ENCODE measurements at regions not wholly inside any gene's neighbourhood (a gene's known extent, or its start where the extent isn't known, plus 50 kb on each side); places are given as distances from the start of the nearest gene placed in this dataset.

DNA sequence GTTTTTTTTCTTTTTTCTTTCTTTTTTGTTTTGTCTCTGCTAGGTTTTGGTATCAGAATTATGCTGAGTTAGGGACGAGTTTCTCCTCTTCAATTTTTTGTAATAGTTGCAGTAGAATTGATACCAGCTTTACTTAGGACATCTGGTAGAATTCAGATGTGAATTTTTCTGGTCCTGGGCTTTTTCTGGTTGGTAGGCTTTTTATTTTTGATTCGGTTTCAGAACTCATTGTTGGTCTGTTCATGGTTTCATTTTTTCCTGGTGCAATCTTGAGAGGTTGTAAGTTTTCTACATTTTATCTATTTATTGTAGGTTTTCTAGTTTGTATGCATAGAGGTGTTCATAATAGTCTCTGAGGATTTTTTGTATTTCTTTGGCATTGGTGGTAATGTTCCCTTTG lies 498.1 kb upstream of the CPEB2 start:
- no peak for DNase-seq

DNA sequence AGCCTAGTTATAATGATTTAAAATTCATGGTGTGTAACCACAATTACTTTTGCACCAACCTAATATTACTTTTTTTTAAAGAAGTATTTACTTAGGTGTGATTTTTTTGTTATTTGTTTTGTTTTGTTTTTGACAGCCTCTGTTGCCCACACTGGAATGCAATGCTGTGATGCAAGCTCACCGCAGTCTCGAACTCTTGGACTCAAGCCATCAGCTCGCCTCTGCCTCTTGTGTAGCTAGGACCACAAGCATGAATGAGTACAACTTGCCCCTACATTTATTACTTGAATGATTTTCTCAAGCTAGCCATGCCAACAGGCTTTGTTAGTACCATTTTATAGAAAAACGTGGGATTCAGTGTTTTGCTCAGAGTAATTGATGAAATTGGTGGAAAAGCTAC lies 488.8 kb upstream of the CPEB2 start:
- no peak for DNase-seq

DNA sequence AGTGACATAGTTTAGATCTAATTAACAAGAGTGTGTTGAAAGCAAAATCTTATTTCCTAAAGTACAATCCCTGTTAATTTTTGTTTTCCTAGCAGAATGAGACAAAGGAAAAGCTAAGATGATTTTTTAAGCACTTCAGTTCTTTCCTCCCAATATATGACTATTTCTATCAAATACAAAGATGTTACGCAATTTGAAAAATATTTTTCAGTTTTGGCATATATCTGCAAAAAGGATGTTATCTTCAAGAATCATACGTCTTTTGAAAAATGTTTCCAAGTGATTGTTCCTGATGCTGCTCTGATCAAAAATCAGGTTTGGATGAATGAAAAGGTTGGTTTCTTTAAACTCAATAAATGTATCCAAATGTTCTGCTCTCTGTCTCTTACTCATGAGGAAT lies 486.7 kb upstream of the CPEB2 start:
- DNase-seq, result no peak

DNA sequence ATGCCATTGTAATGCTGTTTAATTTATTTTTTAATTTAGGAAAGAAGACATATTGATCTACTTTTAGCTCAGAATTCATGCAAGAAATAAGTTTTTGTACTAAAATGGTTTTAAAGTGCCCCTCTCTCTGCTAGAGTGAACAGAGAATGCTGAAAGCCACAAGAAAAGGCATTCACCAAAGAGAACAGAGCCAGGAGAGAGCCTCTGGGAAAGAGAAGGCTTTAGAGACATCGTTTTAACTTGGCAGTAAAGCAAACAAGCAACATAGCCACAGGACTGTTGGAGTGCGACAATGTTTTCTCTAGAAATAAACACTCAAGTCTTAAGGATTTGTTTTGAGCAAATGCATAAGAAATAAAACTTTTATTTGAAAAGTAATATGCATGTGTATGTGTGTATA lies 484.1 kb upstream of the CPEB2 start:
- no peak for DNase-seq

DNA sequence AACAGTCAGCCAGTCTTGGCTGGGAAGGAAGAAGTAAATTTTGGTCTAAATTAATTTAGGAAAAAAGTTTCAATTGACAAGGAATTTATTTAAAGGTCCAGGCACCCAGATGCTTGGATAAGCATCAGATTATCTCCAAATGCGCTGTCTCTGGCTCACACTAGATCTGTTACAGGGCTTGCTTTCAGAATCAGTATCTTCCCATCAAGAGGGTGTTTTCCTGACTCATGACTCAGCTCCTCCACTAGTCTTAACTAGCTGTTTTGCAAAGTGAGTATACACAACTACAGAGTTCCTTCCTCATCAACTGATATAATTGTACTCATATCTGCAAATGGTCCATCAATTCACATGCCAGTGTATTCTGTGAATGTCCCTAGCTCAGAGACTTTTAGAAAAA lies 482.1 kb upstream of the CPEB2 start:
- no peak for DNase-seq

DNA sequence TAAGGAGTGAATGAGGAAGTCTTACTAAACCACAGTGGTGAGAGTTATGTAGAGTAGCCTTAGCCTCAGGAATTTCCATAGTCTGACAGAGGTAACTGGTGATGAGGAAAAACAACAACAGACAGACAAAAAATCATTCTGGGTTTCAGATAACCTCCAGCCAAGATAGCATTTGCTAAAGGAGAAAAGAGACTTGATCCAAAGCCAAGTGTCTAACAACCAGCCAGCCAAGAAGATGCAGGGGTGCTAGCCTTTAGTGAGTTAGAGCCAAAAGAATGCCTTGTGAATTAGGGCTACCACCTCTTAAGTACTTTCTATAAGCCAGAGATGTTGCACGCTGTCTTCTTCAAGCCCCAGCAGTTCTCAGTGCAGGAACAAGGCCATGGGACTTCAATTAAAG lies 478.0 kb upstream of the CPEB2 start:
- no peak for DNase-seq

DNA sequence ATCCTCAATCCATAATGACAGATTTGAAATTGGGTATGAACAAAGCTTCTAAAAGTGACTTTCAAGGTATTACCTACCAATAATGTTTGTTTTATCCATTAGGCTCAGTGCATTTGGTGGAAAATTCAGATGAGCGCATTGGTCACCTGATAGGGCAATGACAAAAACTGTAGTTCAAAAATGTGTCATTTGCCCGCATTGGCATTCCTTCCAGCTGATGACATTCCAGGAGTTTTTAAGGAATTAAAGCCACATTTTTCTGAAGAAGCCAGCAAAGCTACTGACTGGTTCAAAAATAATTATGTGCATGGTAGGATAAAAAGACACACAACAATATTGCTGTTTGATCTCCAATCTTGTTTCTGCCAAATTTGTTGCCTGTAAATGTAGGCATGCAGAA lies 473.4 kb upstream of the CPEB2 start:
- no peak for DNase-seq

DNA sequence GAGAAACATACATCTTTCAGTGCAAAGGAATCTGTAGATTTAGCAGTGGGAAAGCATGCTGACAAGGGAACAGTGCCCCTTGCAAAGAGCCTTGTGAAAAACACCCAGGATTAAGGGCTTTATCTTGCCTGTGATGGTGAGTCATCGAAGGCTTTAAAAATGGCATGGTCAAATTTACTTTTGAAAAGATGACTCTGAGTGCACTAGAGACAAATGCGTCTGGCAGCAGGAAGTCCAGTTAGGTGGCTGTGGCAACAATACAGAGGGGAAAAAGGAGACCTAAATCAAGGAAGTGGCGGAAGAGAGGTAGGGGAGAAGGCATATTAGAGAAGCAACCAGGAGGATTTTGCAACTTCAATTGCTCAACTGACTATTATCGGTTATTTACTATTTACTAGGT lies 472.6 kb upstream of the CPEB2 start:
- no peak for DNase-seq

DNA sequence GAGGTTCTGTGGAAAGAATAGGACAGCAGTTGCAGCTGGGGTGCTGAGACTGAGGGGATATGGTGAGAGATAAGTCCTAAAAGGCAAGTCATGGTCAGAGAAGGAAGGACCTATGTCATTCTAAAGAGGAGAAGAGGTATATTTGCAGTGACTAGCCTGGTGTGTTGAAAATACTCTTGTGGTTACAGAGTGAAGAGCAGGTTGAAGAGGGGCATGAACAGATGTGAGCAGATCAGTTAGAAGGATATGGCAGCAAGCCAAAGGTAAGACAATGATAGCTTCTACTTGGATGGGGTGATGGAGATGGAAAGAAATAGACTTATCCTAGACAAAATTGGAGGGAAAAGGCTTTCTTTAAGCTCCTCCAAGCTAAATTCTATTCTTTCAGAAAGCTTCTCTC lies 469.8 kb upstream of the CPEB2 start:
- DNase-seq, result no peak

DNA sequence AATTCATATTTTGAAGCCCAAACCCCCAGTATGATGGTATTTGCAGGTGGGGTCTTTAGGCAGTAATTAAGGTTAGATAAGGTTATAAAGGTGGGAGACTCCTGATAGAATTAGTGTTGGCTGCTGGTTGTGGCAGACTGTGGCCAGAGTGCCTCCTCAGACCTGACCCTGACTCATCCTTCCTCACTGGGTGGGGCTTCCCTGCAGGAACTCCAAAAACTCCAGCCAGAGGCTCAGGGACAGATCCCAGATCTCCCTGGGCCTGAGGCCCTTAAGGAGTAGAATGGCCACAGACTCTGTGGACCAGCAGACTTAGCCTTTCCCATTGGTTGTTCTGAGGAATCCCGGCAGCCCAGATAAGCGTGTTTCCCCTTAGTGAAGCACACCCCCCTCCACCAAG lies 463.0 kb upstream of the CPEB2 start:
- no peak for DNase-seq

DNA sequence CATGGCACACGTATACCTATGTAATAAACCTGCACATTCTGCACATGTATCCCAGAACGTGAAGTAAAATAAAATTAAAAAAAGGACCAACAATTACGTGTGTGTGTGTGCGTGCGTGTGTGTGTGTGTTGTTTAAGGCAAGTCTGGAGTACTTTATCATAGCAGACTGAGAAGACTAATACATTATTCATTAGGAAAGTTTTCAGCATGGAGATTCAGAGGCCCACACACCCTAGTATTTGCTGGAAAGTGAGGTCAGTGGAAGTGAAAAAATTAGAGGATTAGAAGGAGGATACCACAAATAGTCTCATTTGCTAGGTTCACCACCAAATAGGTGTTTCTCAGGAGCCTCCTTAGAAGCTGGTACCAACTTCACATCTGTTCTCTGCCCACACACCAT lies 457.1 kb upstream of the CPEB2 start:
- no peak for DNase-seq

DNA sequence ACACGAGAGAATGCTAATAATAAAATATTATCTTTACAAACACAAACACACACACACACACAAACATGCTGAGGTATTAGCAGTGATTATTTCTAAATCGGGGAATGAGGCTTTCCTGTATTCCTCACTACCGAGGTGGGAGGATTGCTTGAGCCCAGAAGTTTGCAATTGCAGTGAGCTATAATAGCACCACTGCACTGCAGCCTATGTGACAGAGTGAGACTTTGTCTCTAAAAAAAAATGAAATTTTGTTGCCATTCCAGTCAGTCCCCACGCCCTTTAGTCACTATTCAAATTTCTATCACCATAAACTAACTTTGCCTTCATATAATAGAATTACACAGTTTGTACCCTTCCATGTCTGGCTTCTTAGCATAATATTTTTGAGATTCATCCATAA lies 456.5 kb upstream of the CPEB2 start:
- DNase-seq, result no peak

DNA sequence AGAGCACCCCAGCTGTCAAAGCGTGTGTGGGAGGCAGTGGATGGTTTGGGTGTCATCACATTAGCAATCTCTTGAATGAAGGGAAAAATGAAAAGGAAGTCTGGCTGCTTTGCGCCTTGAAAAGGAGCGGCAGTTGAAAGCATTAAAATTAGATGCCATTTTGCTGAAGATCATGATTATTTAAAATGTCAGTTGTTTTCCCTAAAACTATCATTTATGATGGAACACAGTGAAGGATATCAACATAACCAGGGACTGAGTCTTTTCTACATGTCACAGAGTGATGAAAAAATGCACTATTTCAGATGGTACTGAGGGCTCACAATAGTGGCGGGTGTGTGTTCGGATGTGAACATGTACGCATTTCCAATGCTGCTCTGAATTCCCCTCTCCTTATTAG lies 450.2 kb upstream of the CPEB2 start:
- no peak for DNase-seq

DNA sequence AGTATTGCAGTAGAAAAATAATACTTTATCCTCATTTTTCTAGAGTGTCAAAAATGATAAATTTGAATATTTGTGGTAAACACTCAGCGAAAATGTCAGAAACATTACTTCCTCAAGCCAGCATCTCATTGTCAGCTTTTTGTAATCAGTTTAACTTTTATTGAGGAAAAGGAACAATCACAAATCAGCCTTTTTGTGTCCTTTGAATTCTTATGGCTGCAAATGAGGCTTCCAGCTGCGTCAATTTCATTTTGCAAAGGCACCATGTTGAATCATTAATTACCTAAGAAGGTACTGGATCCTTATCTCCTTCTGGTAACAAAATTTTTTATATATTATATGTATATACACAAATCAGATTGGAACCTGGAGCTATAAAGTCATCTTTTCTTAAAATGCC lies 442.6 kb upstream of the CPEB2 start:
- no peak for DNase-seq

DNA sequence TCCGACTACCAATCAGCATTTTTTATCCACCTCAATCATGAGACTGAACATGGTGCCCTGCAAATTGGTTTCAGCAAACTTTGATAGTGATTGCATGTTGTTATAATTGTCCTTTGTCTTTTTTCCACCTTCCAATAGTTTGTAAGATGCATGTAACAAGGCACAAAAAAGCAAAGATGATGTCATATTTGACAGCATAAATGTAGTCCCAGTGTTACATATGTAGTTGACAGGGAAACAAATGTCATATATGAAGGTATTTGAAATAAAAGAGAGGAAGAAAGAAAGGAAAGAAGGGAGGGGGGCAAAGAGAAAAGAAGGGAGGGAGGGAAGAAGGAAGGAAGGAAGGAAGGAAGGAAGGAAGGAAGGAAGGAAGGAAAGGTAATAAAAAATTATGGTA lies 441.7 kb upstream of the CPEB2 start:
- no peak for DNase-seq

DNA sequence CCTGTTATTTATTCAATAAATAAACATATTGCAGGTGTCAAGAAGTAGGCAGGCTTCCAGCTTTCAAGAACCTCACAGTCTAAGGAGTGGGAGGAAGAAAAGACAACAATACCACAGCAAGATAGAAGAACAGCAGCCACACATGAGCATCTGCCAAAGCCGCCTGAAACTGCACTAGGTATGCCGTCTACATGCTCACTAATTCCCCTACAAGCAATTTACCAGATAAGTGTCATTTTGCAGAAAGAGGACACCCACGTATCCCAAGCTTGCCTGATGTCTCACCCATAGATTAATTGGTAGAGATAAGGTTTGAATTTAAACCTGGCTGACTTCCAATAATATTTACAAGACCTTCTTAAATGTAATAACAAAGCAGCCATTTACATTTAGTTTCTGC lies 439.4 kb upstream of the CPEB2 start:
- no peak for DNase-seq

DNA sequence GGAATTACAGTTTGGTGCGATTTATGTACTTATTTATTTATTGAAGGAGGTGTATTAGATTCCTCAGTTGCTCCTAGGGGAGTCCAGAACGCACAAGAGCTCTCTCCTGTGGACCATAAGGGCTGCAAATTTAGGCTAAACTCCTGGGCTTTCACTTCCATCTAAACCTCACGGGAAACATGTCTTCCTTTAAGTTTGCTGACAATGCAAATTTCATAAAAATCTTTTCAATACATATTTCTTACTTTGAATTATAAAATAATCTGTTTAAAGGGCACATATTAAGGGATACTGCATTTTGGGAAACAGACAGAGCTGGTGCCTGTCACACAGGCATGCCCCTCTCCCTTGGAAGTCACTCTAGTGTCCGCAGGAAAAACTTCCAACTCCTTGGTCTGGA lies 438.0 kb upstream of the CPEB2 start:
- no peak for DNase-seq

DNA sequence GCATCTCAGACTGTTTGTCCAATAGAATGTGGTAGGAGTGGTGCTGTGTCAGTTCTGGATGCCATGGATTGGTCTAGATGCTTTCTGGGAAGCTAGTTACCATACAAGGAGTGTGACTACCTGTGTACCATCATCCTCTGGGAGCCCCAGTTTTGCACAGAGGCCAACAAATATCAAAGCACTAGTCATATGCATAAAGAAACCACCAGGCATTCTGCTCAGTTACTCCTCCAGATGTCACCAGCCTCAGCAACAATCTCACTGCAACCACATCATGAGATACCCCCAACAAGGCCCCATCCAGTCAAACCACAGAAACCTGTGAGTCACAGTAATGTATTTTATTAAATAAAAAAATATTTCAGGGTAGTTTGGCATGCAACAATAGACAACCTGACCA lies 435.8 kb upstream of the CPEB2 start:
- DNase-seq, result no peak

DNA sequence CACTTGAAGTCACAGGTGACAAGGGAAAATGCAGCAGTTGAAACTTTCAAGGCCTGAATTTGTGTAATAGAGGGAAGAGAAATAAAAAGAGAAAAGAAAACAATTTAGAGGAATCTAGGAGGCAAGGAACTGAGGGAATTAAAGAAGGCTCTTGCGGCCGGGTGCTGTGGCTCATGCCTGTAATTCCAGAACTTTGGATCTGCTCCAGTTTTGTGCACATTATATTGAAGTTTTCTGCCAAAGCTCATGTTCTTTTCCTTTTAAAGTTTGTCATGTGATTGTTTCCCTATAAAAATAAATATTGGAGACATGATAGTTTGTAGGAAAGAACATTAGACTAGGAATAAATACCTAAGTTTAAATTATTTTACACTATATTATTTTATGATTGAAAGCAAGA lies 433.9 kb upstream of the CPEB2 start:
- DNase-seq, result no peak

DNA sequence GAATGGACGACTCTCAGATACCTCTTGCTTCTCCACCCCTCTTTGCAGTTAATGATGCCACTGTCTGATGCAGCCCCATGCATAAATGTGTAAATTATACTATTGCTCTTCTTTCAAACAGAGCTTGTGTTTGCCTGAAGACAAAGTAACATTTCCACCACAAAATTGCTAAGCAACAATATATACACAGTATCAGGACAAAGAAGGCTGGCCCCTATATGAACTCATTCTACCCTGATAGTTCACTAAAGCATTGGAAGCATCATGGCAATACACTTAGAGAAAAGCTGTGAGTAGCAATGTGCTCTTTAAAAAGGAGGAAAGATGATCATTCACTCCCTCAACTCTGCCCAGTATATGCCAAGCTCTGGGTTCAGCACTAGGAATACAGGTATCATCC lies 427.0 kb upstream of the CPEB2 start:
- no peak for DNase-seq

DNA sequence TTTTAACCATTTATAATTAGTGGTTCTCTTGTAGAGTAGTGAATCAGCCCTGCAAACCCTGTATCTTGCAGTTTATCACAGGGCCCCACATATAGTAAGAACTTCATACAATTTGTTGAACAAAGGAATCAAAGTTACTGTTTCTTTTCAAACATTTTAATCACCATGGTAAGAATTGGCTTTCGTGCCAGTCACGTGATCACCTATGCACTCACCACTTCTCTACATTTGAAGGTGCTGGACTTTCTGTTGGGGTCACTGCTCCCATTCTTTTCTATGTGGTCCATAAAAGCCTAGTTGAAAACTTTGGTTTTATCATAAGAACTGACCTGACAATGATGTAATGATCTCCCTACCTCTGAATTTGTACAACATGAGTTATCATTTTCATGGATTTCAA lies 426.4 kb upstream of the CPEB2 start:
- DNase-seq, result no peak

DNA sequence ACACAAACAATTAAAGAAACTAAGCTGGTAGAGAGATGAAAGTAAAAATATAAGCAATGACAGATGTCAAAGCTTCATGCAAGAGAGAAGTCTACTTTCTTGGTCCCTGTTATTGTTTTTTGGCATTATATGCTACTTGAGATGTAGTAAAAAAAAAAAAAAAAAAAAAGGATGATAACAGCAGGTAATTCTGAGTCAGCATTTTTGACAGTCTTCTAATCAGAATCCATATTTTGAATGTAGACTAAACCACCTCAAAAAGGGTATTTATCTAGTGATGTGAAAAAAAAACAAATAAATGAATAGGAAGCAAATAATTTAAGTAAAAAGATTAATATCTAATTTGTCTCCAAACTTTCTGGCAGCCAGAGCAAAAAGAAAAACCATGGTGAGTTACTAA lies 422.2 kb upstream of the CPEB2 start:
- no peak for DNase-seq

DNA sequence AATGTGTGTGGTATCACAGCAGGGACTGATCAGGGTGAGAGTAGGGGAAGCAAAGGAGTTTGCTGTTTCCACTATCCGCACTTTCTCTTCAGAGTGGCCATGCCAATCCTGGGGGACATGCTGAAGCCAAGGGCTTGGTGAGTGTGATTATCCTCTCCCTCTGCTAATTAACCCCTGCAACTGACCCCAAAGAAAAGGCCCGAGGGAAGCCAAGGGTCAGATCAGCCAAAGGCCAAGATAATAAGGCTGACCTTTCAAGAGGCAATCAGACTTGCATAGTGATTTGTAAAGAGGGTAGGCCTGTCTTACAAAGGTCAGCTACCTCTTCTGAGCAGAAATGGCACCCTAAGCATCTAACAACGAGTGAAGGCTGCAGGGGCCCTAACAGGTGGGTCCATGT lies 420.5 kb upstream of the CPEB2 start:
- DNase-seq, result no peak

DNA sequence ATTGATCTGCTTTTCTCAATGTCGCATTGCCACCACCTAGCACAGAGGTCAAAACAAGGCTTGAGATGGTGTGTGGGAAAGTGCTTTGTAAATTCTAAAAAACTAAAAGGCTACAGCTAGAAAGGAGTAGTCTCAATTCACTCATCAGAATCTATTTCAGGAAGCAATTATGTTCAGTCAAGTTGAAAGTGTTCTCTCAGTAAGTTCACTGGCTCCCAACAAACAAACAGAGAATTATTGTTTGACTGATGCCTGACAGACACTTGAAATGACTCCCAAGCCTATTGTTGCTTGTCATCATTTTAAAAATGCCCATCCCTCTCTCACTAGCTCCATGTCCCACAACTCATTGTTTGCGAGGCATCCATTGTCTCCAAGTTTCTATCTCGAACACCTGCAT lies 419.6 kb upstream of the CPEB2 start:
- no peak for DNase-seq

DNA sequence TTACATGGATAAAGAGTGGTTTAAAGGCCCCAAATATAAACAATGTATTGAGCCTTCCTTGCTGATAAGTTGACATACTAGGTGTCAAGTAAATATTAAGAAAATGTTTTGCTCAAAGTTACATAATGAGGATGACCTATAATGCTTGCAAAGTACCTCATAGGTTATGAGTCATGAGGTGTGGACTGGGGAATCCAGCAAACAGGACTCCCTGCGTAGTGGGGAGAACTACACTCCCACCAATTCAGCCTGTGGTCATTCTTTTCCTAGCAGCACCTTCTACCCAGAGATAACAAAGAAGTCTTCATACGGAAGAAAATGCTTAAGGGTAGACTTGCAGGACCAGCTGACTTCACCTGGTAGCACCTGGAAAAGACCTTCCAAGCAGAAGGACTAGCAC lies 418.9 kb upstream of the CPEB2 start:
- DNase-seq, result no peak

DNA sequence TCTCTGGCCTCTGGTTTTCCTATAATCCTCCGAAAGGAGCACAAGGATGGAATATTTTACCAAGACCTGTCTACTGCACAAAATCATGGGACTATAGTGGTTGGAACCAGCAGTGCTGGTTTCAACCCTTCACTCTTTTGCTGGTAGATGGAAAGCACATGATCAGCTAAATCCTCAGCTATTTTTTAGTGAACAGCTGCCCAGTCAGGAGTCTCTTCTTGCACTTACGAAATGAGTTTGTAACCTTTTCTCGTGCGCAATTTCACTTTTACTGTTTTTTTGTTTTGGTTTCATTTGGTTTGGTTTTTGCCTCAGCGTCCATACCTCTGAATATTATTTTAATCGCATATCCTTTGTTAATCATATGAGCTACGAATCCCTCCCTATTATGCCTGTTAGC lies 418.5 kb upstream of the CPEB2 start:
- no peak for DNase-seq

DNA sequence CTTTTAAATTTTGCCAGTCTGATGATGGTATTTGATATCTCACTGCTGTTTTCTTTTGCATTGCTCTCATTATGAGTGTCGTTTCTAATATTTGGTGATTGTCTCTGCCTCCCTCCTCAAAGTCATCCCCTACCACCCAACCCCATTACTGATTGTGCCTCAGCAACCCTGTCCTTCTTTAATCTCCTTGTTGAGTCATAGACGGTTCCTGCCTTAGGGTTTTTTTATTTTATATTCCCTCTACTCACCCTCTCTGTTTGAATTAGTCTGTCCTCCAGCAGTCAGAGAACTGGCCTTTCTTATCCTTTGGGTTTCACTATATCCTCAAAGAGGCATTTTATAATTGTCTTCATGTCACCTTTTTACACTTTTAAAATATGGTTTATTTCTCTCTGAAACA lies 409.3 kb upstream of the CPEB2 start:
- DNase-seq, result no peak
